MM.1S (cell line): ENCODE measurements at regions not wholly inside any gene's neighbourhood (a gene's known extent, or its start where the extent isn't known, plus 50 kb on each side); places are given as distances from the start of the nearest gene placed in this dataset.
A peak's percentile ranks its signal among the peaks of the same experiment; 100 is the strongest.

Source experiments
- DNase-seq: peaks from one replicate; pipeline ENCODE4 v3.0.0-alpha.2; 2015
- H2AFZ ChIP-seq: fragments of 300-600 bp; sonication (generic); 2 replicates; pipeline ENCODE4 v1.6.0; 2016; ENCODE audit warnings: antibody characterized with exemption, low read length
- H3F3A ChIP-seq: fragments of 300-600 bp; sonication (generic); 2 replicates; pipeline ENCODE4 v1.6.1; 2016; ENCODE audit warnings: mild to moderate bottlenecking, antibody characterized with exemption, low read length, moderate library complexity, mixed read lengths; ENCODE audit not compliant: insufficient read depth
- H3K27ac ChIP-seq: fragments of 300-600 bp; sonication (generic); 2 replicates; pipeline ENCODE4 v1.5.1; 2016; ENCODE audit warnings: mild to moderate bottlenecking, low read length
- H3K27me3 ChIP-seq: fragments of 300-600 bp; sonication (generic); replicated peaks from 2 replicates; pipeline ENCODE4 v1.6.0; 2016; ENCODE audit warnings: low read length; ENCODE audit not compliant: insufficient read depth
- H3K36me3 ChIP-seq: fragments of 300-600 bp; sonication (generic); replicated peaks from 2 replicates; pipeline ENCODE4 v1.6.1; 2016; ENCODE audit warnings: mild to moderate bottlenecking, low read length, mixed read lengths; ENCODE audit not compliant: insufficient read depth
- H3K4me1 ChIP-seq: fragments of 300-600 bp; sonication (generic); 2 replicates; pipeline ENCODE4 v1.6.1; 2016; ENCODE audit warnings: low read length, mixed read lengths
- H3K4me2 ChIP-seq: fragments of 300-600 bp; sonication (generic); 2 replicates; pipeline ENCODE4 v1.6.0; 2016; ENCODE audit warnings: low read depth, low read length
- H3K4me3 ChIP-seq: fragments of 300-600 bp; sonication (generic); 2 replicates; pipeline ENCODE4 v1.5.1; 2016; ENCODE audit warnings: low read length, mixed read lengths
- H3K79me2 ChIP-seq: fragments of 300-600 bp; sonication (generic); 2 replicates; pipeline ENCODE4 v1.6.1; 2016; ENCODE audit warnings: mixed run types, low read length, mixed read lengths
- H3K9ac ChIP-seq: fragments of 300-600 bp; sonication (generic); 2 replicates; pipeline ENCODE4 v1.6.1; 2016; ENCODE audit warnings: low read length, mixed read lengths
- H3K9me2 ChIP-seq: fragments of 300-600 bp; sonication (generic); replicated peaks from 2 replicates; pipeline ENCODE4 v1.6.1; 2016; ENCODE audit warnings: mild to moderate bottlenecking, low read length, mixed read lengths; ENCODE audit not compliant: insufficient read depth
- H3K9me3 ChIP-seq: fragments of 300-600 bp; sonication (generic); replicated peaks from 2 replicates; pipeline ENCODE4 v1.6.1; 2016; ENCODE audit warnings: mild to moderate bottlenecking, low read length, mixed read lengths; ENCODE audit not compliant: insufficient read depth
- H4K20me1 ChIP-seq: fragments of 300-600 bp; sonication (generic); 2 replicates; pipeline ENCODE4 v1.6.1; 2016; ENCODE audit warnings: mild to moderate bottlenecking, low read length, moderate library complexity, mixed read lengths; ENCODE audit not compliant: insufficient read depth
- CTCF ChIP-seq: fragments of 300-600 bp; sonication (generic); IDR thresholded peaks from 2 replicates; pipeline ENCODE4 v1.5.1; 2016; ENCODE audit warnings: antibody characterized with exemption, low read length, mixed read lengths
- EZH2 ChIP-seq: fragments of 300-600 bp; sonication (generic); optimal IDR thresholded peaks from 2 replicates; pipeline ENCODE3; 2017; ENCODE audit warnings: low read depth, mild to moderate bottlenecking, antibody characterized with exemption, low read length, mixed read lengths
- EZH2phosphoT487 ChIP-seq: fragments of 300-600 bp; sonication (generic); IDR thresholded peaks from 2 replicates; pipeline ENCODE4 v1.6.1; 2018; ENCODE audit warnings: antibody characterized with exemption, low read length

GRCh38 chr19:28605501-28606268, 607.3 kb downstream of the UQCRFS1 start:
- TF ChIP-seq EZH2phosphoT487 (no peak), EZH2 (no peak), CTCF (no peak)
- H3F3A ChIP-seq = peaks cover 36% of the 10 kb centered on the region
- no peaks in the 10 kb centered on the region; the same call in 1 of the 2 replicates for H3K36me3 ChIP-seq
- H2AFZ ChIP-seq = no peak overlapping the region
- H3K27me3 ChIP-seq = no peaks in the 10 kb centered on the region
- H3K4me1 ChIP-seq = peaks cover 59% of the 10 kb centered on the region
- DNase-seq = no peak
- no peaks in the 10 kb centered on the region for H4K20me1 ChIP-seq
- H3K9me3 ChIP-seq = no peaks in the 10 kb centered on the region
- H3K9me2 ChIP-seq = no peaks in the 10 kb centered on the region
- no peak overlapping the region for H3K9ac ChIP-seq
- H3K4me3 ChIP-seq = no peak overlapping the region
- peak overlapping the region; percentile 86; the same call in 1 of the 2 replicates for H3K27ac ChIP-seq
- H3K79me2 ChIP-seq = peaks cover 15% of the 10 kb centered on the region
- no peak overlapping the region for H3K4me2 ChIP-seq

- Histone ChIP-seq H2AFZ (no peak overlapping the region), H3K4me3 (no peak overlapping the region; the same call in 1 of the 2 replicates), H4K20me1 (no peaks in the 10 kb centered on the region), H3K27me3 (no peaks in the 10 kb centered on the region), H3K9me2 (no peaks in the 10 kb centered on the region), H3K79me2 (peaks cover 17% of the 10 kb centered on the region), H3K36me3 (no peaks in the 10 kb centered on the region; the same call in 1 of the 2 replicates), H3K4me1 (peaks cover 59% of the 10 kb centered on the region), H3K27ac (peak overlapping the region; percentile 86), H3F3A (peaks cover 36% of the 10 kb centered on the region), H3K9ac (peak overlapping the region; percentile 35; the same call in 1 of the 2 replicates), H3K9me3 (no peaks in the 10 kb centered on the region), H3K4me2 (peak overlapping the region; percentile 54)
- peak; percentile 86 for DNase-seq
- TF ChIP-seq EZH2 (no peak), CTCF (no peak), EZH2phosphoT487 (no peak)
Measured at GRCh38 chr19:28603453-28603852, 609.5 kb downstream of the UQCRFS1 start.

- H2AFZ ChIP-seq = no peak overlapping the region
- no peak for DNase-seq
- H3K27me3 ChIP-seq = no peaks in the 10 kb centered on the region
- H3K4me3 ChIP-seq = no peak overlapping the region
- no peaks in the 10 kb centered on the region for H4K20me1 ChIP-seq
- H3K4me1 ChIP-seq = peaks cover 59% of the 10 kb centered on the region
- H3F3A ChIP-seq = peaks cover 36% of the 10 kb centered on the region
- peak overlapping the region; percentile 86 for H3K27ac ChIP-seq
- H3K79me2 ChIP-seq = peaks cover 19% of the 10 kb centered on the region
- no peaks in the 10 kb centered on the region for H3K9me2 ChIP-seq
- TF ChIP-seq EZH2 (no peak), EZH2phosphoT487 (no peak), CTCF (no peak)
- H3K36me3 ChIP-seq = no peaks in the 10 kb centered on the region; the same call in 1 of the 2 replicates
- peak overlapping the region; percentile 23 for H3K4me2 ChIP-seq
- no peaks in the 10 kb centered on the region for H3K9me3 ChIP-seq
- peak overlapping the region; percentile 16; the same call in 1 of the 2 replicates for H3K9ac ChIP-seq
Measured at GRCh38 chr19:28602675-28603298, 610.2 kb downstream of the UQCRFS1 start.
